ENCODE measurements at regions not wholly inside any gene's neighbourhood (a gene's known extent, or its start where the extent isn't known, plus 50 kb on each side); places are given as distances from the start of the nearest gene placed in this dataset.

- Histone ChIP-seq H3K4me2 (ENCODE audit: low read depth, low read length, poor library complexity, severe bottlenecking) (no peak overlapping the region), H3K4me3 (ENCODE audit: insufficient read depth, low read length, poor library complexity, severe bottlenecking) (no peak overlapping the region), H3K9me3 (ENCODE audit: insufficient read depth, low read length) (peaks cover 18% of the 10 kb centered on the region; the same call in 1 of the 2 replicates), H3K9ac (ENCODE audit: low read length) (no peak overlapping the region), H3K79me2 (ENCODE audit: insufficient read depth, low read length) (no peaks in the 10 kb centered on the region), H3K36me3 (ENCODE audit: low read length) (0 out of 2 replicates have a peak, but pooled peaks cover 1% of the 10 kb centered on the region), H3F3A (ENCODE audit: insufficient read depth) (no peaks in the 10 kb centered on the region), H3K9me2 (replicated peaks; ENCODE audit: insufficient read depth, low read length) (no peaks in the 10 kb centered on the region), H4K20me1 (ENCODE audit: low read depth, low read length) (no peaks in the 10 kb centered on the region), H3K27ac (ENCODE audit: low read depth, low read length) (no peak overlapping the region), H3K27me3 (ENCODE audit: low read length) (no peaks in the 10 kb centered on the region), H2AFZ (ENCODE audit: low read depth, low read length, severe bottlenecking) (no peak overlapping the region)
- TF ChIP-seq, protein P1, sequence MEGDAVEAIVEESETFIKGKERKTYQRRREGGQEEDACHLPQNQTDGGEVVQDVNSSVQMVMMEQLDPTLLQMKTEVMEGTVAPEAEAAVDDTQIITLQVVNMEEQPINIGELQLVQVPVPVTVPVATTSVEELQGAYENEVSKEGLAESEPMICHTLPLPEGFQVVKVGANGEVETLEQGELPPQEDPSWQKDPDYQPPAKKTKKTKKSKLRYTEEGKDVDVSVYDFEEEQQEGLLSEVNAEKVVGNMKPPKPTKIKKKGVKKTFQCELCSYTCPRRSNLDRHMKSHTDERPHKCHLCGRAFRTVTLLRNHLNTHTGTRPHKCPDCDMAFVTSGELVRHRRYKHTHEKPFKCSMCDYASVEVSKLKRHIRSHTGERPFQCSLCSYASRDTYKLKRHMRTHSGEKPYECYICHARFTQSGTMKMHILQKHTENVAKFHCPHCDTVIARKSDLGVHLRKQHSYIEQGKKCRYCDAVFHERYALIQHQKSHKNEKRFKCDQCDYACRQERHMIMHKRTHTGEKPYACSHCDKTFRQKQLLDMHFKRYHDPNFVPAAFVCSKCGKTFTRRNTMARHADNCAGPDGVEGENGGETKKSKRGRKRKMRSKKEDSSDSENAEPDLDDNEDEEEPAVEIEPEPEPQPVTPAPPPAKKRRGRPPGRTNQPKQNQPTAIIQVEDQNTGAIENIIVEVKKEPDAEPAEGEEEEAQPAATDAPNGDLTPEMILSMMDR (IDR thresholded peaks at IDR 0.05; ENCODE audit: insufficient read depth, low read length, poor library complexity, severe bottlenecking), result no peak
- TF ChIP-seq EZH2phosphoT487 (conservative IDR thresholded peaks at IDR 0.05; ENCODE audit: low read length), result no peak
Observed at GRCh38 chr7:42550706-42551470, 313.9 kb upstream of the GLI3 start.

GRCh38 chr7:42549866-42550485 lies 313.0 kb upstream of the GLI3 start:
- Histone ChIP-seq H3K79me2 (ENCODE audit: insufficient read depth, low read length) (no peaks in the 10 kb centered on the region), H3K27ac (ENCODE audit: low read depth, low read length) (no peak overlapping the region), H3K36me3 (ENCODE audit: low read length) (peaks cover 7% of the 10 kb centered on the region; the same call in 1 of the 2 replicates), H2AFZ (ENCODE audit: low read depth, low read length, severe bottlenecking) (no peak overlapping the region), H3K4me3 (ENCODE audit: insufficient read depth, low read length, poor library complexity, severe bottlenecking) (no peak overlapping the region), H3K9me3 (ENCODE audit: insufficient read depth, low read length) (peaks cover 23% of the 10 kb centered on the region; the same call in 1 of the 2 replicates), H3F3A (ENCODE audit: insufficient read depth) (no peaks in the 10 kb centered on the region), H3K9ac (ENCODE audit: low read length) (no peak overlapping the region), H3K27me3 (ENCODE audit: low read length) (no peaks in the 10 kb centered on the region), H3K9me2 (replicated peaks; ENCODE audit: insufficient read depth, low read length) (no peaks in the 10 kb centered on the region), H4K20me1 (ENCODE audit: low read depth, low read length) (no peaks in the 10 kb centered on the region), H3K4me2 (ENCODE audit: low read depth, low read length, poor library complexity, severe bottlenecking) (no peak overlapping the region)
- TF ChIP-seq, protein P1 (IDR thresholded peaks at IDR 0.05; ENCODE audit: insufficient read depth, low read length, poor library complexity, severe bottlenecking), result no peak
- no peak for TF ChIP-seq EZH2phosphoT487 (conservative IDR thresholded peaks at IDR 0.05; ENCODE audit: low read length)

DNA sequence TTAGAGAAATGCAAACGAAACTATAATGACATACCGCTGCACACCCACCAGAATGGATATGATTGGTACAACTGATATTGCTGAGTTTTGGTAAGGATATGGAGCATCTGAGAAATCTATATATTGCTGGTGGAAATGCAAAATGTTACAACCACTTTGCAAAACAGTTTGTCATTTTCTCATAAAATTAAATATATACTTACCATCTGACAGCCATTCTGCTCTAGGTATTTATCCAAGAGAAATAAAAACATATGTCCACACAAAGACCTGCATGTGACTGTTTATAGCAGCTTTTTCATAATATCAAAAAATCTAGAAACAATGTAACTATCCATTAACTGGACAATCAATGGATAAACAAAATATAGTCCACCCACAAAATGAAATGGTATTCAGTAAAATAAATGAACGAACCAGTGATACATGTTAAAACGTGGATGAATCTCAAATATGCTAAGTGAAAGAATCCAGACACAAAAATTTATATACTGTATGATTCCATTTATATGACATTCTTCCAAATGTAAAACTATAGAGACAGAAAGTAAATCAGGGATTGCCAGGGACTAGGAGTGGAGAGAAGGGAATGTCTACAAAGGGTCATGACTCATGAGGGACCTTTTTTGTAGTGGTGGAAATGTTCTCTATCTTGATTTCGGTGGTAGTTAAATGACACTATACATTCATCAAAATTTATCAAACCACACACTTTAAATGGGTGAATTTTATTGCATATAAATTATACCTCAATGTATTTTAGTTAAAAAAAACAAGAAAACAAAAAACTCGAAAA lies 312.0 kb upstream of the GLI3 start:
- Histone ChIP-seq H2AFZ (ENCODE audit: low read depth, low read length, severe bottlenecking) (no peak overlapping the region), H3K4me3 (ENCODE audit: insufficient read depth, low read length, poor library complexity, severe bottlenecking) (no peak overlapping the region), H3K36me3 (ENCODE audit: low read length) (peaks cover 7% of the 10 kb centered on the region; the same call in 1 of the 2 replicates), H3K27me3 (ENCODE audit: low read length) (no peaks in the 10 kb centered on the region), H3K79me2 (ENCODE audit: insufficient read depth, low read length) (no peaks in the 10 kb centered on the region), H3K9ac (ENCODE audit: low read length) (no peak overlapping the region), H3K9me3 (ENCODE audit: insufficient read depth, low read length) (peaks cover 32% of the 10 kb centered on the region; the same call in 1 of the 2 replicates), H3K27ac (ENCODE audit: low read depth, low read length) (no peak overlapping the region), H3F3A (ENCODE audit: insufficient read depth) (no peaks in the 10 kb centered on the region), H3K9me2 (replicated peaks; ENCODE audit: insufficient read depth, low read length) (no peaks in the 10 kb centered on the region), H3K4me2 (ENCODE audit: low read depth, low read length, poor library complexity, severe bottlenecking) (no peak overlapping the region), H4K20me1 (ENCODE audit: low read depth, low read length) (no peaks in the 10 kb centered on the region)
- TF ChIP-seq, protein P1 (IDR thresholded peaks at IDR 0.05; ENCODE audit: insufficient read depth, low read length, poor library complexity, severe bottlenecking), result no peak
- TF ChIP-seq EZH2phosphoT487 (conservative IDR thresholded peaks at IDR 0.05; ENCODE audit: low read length), result no peak

Measured in SU-DHL-6 (cell line).